Lower lobe of right lung (tissue), 2 donors: ENCODE measurements at regions not wholly inside any gene's neighbourhood (a gene's known extent, or its start where the extent isn't known, plus 50 kb on each side); places are given as distances from the start of the nearest gene placed in this dataset.
A peak's percentile ranks its signal among the peaks of the same experiment; 100 is the strongest.

Experiments
- ATAC-seq, 2 donors: fragments of 200-7000 bp; cut with Tn5 transposase; one replicate each; pipeline ENCODE4 v1.9.1; 2020 to 2022; ENCODE audit warnings: mild to moderate bottlenecking in 2 of 2, moderate library complexity in 2 of 2
- DNase-seq: peaks from one replicate; pipeline ENCODE4 v3.0.0-alpha.2; 2020
- H3K27ac ChIP-seq: fragments of 200-600 bp; one replicate; pipeline ENCODE4 v1.8.0; 2022
- H3K27me3 ChIP-seq: fragments of 200-600 bp; one replicate; pipeline ENCODE4 v1.8.0; 2022; ENCODE audit warnings: low read depth
- H3K36me3 ChIP-seq: fragments of 200-600 bp; one replicate; pipeline ENCODE4 v1.8.0; 2022; ENCODE audit warnings: mild to moderate bottlenecking
- H3K4me1 ChIP-seq: fragments of 200-600 bp; one replicate; pipeline ENCODE4 v1.8.0; 2022
- H3K4me3 ChIP-seq: fragments of 200-600 bp; one replicate; pipeline ENCODE4 v1.8.0; 2022; ENCODE audit warnings: mild to moderate bottlenecking
- H3K9me3 ChIP-seq: fragments of 200-600 bp; one replicate; pipeline ENCODE4 v1.8.0; 2022
- intact Hi-C: fragments of 100-400 bp; cut with DNase I; formaldehyde crosslinking; loops from one replicate; pipeline ENCODE4 v1.11.0; 2022
- TF ChIP-seq, protein P1 (sequence below): fragments of 200-600 bp; IDR thresholded peaks from one replicate; pipeline ENCODE4 v1.8.0; 2022; ENCODE audit warnings: antibody characterized with exemption, mild to moderate bottlenecking
- donor health status: DM: no; HTN: yes; CAD: no; lungs with severe emphysema.

DNA sequence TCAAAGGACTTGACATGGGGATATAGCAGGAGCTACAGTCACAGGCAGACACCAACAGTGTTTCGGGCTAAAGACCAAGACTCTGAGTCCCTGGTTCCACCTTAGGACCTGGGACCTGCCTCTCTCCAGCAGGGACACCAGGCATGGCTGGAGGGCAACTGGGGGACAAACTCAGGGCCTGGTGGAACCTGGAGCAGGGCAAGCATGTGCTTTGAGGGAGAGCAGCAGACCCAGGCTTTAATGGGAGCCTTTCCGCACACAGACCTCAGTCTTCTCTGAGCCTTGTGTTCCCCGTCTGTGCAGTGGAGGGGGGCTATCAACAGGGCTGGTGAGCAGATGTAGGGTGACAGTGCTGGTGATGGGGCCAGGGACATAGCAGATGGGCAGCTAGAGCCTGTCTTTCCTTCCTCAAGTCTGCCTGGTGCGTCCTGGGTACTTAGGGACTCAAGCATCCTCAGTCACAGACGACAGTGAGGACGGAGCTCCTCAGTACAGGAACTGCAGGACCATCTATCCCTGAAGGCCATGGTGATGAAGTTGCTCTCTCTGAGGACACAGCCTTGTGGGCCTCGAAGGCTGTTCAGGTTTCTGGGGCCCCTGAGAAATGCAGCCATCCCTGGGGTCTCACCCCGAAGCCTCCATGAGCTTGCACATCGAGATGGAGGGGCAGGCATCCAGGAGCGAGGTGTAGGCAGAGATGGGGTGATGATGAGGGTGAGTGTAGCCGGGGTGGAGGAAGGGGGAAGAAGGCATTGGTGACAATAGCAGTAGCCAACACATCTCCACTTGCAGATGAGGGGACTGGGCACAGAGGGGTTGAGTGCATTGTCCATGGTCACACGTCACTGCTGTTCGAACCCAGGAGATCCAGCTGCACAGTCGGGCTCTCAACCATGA, 593.4 kb downstream of the PTPRU start:
- TF ChIP-seq, protein P1, sequence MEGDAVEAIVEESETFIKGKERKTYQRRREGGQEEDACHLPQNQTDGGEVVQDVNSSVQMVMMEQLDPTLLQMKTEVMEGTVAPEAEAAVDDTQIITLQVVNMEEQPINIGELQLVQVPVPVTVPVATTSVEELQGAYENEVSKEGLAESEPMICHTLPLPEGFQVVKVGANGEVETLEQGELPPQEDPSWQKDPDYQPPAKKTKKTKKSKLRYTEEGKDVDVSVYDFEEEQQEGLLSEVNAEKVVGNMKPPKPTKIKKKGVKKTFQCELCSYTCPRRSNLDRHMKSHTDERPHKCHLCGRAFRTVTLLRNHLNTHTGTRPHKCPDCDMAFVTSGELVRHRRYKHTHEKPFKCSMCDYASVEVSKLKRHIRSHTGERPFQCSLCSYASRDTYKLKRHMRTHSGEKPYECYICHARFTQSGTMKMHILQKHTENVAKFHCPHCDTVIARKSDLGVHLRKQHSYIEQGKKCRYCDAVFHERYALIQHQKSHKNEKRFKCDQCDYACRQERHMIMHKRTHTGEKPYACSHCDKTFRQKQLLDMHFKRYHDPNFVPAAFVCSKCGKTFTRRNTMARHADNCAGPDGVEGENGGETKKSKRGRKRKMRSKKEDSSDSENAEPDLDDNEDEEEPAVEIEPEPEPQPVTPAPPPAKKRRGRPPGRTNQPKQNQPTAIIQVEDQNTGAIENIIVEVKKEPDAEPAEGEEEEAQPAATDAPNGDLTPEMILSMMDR: no peak
- Histone ChIP-seq H3K27me3 (peaks cover 22% of the 10 kb centered on the region), H3K27ac (no peak overlapping the region), H3K36me3 (no peaks in the 10 kb centered on the region), H3K4me3 (no peak overlapping the region), H3K9me3 (no peaks in the 10 kb centered on the region), H3K4me1 (no peaks in the 10 kb centered on the region)
- ATAC-seq (no peak), DNase-seq (no peak)
- intact Hi-C loops: no loop called here

DNA sequence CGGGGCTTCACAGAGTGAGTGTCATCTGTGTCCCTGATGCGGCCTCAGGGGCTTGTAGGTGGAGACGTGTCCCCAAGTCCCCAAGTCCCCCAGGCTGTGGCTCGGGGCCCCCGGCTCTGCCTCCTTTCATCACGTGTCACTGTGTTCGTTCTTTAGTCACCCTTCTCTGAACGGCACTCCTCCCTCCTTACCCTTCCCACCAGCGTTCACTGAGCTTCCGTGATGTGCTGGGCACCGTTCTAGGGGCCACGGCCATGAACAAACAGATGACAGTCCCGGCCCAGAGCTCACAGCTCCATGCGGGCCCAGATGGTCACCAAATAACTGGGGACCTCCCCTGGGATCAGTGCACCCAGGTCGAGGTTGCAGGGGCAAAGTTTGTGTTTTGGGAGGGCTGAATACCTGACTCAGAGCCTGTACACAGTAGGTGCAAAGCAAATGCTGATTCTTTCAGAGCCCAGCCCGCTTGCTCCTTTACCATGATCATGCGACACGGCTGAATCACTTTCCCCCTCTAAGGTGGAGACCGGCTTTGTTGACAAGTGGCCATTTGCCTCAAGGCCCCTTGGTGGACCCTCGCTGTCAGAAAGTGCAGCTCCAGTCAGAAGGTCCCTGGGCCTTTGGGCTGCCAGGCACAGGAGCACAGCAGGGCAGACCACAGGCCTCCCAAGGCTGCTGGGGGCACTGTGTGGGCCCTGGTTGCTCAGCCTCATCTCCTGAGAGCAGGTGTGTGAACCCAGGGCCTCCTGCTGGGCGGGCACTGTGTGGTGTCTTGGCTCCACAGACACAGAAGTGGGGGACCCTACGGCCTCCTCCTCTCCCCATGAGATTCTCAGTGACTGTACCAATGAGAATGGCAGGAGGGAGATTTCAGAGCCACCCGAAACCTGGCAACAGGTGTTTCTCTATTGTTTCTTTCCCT, 592.5 kb downstream of the PTPRU start:
- TF ChIP-seq, protein P1: no peak
- no peak for ATAC-seq
- Histone ChIP-seq H3K9me3 (no peaks in the 10 kb centered on the region), H3K27me3 (peaks cover 15% of the 10 kb centered on the region), H3K4me3 (no peak overlapping the region), H3K36me3 (no peaks in the 10 kb centered on the region), H3K27ac (no peak overlapping the region), H3K4me1 (no peaks in the 10 kb centered on the region)
- intact Hi-C loops: no loop called here
- no peak for DNase-seq

DNA sequence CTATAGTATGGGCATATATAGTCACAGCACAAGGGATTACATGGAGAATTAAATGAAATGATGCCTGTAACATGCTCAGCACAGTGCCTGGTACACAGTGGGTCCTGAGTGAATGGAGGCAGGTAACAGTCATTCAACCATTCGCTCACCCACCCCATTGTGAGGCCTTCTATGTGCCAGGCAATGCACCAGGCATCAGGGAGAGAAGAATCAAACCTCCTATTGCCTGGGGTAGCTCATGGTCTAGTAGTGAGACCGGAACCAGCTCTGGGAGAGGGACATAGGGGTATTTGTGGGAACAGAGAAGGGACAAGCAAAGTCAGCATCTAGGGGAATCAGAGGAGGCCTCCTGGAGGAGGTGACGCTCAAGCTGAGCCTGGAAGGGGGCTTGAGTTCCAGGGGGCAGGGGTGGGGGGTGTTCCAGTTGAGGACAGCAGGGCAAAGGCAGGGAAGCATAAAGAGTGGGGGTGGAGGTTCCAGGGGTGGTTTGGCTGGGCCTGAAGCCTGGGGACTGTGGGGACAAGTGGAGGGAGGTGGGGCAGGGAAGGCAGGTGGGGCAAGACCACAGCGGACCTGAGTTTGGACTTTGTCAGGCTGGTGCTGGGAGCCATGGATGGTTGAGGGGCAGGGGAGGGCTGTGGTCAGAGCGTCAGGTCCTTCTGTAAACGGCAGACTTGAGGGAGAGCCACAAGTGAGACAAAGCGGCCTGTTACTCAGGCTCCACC, 591.6 kb downstream of the PTPRU start:
- intact Hi-C loops: no loop called here
- Histone ChIP-seq H3K27ac (no peak overlapping the region), H3K4me3 (no peak overlapping the region), H3K36me3 (no peaks in the 10 kb centered on the region), H3K9me3 (no peaks in the 10 kb centered on the region), H3K27me3 (peaks cover 12% of the 10 kb centered on the region), H3K4me1 (no peaks in the 10 kb centered on the region)
- no peak for ATAC-seq
- TF ChIP-seq, protein P1: no peak
- peak; percentile 36 for DNase-seq

DNA sequence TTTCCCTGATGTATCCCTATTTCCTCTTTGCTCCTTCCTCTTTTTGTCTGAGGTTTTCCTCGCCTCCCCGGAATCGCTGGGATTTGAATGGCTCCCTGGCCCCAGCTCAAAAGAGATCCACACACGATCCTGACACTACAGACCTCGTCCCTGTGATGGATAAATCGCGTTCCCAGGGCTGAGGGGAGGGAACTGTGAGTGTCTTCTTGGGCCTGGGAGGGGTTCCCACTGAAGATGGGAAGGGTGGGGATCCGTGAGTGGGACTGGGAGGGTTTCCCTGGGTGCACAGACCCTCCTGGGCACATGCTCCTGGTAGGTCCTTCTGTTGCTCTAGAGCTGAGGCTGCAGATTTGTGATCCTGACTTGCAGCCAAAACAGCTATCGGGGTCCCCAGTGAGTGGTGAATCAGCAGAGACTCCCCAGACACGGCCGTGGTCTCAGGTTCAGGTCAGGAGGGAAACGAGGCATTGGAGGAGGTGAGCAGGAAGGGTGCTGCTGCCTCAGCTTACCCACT, 591.0 kb downstream of the PTPRU start:
- Histone ChIP-seq H3K36me3 (no peaks in the 10 kb centered on the region), H3K4me1 (no peaks in the 10 kb centered on the region), H3K9me3 (no peaks in the 10 kb centered on the region), H3K27me3 (peaks cover 12% of the 10 kb centered on the region), H3K27ac (no peak overlapping the region), H3K4me3 (no peak overlapping the region)
- DNase-seq (no peak), ATAC-seq (no peak)
- TF ChIP-seq, protein P1: no peak
- intact Hi-C loops: no loop called here

DNA sequence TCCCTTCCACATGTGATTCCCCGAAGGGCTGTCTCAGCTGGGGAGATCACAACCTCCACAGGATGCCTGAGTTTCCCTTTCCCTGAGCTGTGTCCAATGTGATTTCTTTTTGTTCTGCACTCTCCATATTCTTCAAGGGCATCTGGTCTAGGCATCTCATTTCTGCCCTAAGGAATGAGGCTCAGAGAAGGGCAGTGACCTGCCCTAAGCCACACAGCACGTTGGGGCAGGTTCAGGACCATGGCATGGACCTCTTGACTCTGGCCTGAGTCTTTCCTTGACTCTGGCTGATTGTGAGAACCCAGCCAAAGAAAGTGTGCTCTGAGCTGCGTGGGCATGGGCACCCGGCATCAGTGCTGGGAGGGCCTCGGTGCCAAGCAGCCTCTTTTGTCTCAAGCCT, 590.3 kb downstream of the PTPRU start:
- Histone ChIP-seq H3K9me3 (no peaks in the 10 kb centered on the region), H3K27ac (no peak overlapping the region), H3K27me3 (peaks cover 12% of the 10 kb centered on the region), H3K4me1 (no peaks in the 10 kb centered on the region), H3K36me3 (no peaks in the 10 kb centered on the region), H3K4me3 (no peak overlapping the region)
- no peak for DNase-seq
- intact Hi-C loops: no loop called here
- TF ChIP-seq, protein P1: no peak
- ATAC-seq: no peak
